Neutrophil (primary cell): ENCODE measurements at regions not wholly inside any gene's neighbourhood (a gene's known extent, or its start where the extent isn't known, plus 50 kb on each side); places are given as distances from the start of the nearest gene placed in this dataset.

ENCODE experiments used
- H3K27ac ChIP-seq: fragments of 200-600 bp; sonication (generic); 2 replicates; pipeline ENCODE4 v1.5.1; 2016; ENCODE audit warnings: mild to moderate bottlenecking, moderate library complexity
- H3K27me3 ChIP-seq: fragments of 200-600 bp; sonication (generic); 2 replicates; pipeline ENCODE4 v1.6.0; 2016; ENCODE audit warnings: mild to moderate bottlenecking
- H3K36me3 ChIP-seq: fragments of 200-600 bp; sonication (generic); 2 replicates; pipeline ENCODE4 v1.5.1; 2017
- H3K4me1 ChIP-seq, 2 experiments: fragments of 200-600 bp in 1 of 2; sonication (generic) in 1 of 2; 1 replicate in 1 of 2; 2 replicates in 1 of 2; pipeline versions ENCODE4 v1.5.1 to v1.6.1; 2013 to 2016; ENCODE audit warnings: low read depth in 1 of 2, low read length in 1 of 2, mild to moderate bottlenecking in 1 of 2, moderate library complexity in 1 of 2; ENCODE audit not compliant: control insufficient read depth in 1 of 2, insufficient read depth in 1 of 2
- H3K4me3 ChIP-seq, 2 experiments: fragments of 200-600 bp in 1 of 2; sonication (generic) in 1 of 2; 1 replicate in 1 of 2; 2 replicates in 1 of 2; pipeline ENCODE4 v1.5.1; 2013 to 2016; ENCODE audit warnings: low read depth in 1 of 2, low read length in 1 of 2, mild to moderate bottlenecking in 1 of 2, moderate library complexity in 1 of 2
- H3K9me3 ChIP-seq: fragments of 200-600 bp; sonication (generic); 2 replicates; pipeline ENCODE4 v1.5.1; 2016
- TF ChIP-seq, protein P1 (sequence below): fragments of 200-600 bp; sonication (generic); IDR thresholded peaks from 2 replicates; pipeline ENCODE4 v1.5.1; 2016; ENCODE audit warnings: antibody characterized with exemption

DNA sequence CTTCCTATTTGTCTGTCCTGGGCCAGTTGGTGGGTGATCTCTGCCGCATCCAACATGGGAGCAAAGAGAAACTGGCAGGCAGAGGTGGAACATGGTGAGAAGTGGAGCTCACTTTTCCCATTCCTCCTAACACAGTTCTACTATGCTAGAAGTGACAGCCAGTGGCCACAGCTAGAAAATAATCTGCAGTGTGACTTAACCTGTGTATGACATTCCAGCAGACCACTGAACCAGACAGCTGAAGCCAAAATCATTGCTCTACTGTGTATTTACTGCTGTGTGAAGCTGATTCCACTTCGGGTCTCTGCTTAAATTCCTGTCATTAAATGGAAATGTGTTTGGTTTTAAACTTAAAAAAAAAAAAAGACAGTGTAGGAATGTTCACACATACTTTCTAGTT lies 523.0 kb downstream of the MTRR start:
- H3K4me1 ChIP-seq, result no peaks in the 10 kb centered on the region
- no peaks in the 10 kb centered on the region for H3K36me3 ChIP-seq
- no peaks in the 10 kb centered on the region for H3K9me3 ChIP-seq
- H3K4me3 ChIP-seq, result no peak overlapping the region
- H3K27me3 ChIP-seq, result no peaks in the 10 kb centered on the region
- TF ChIP-seq, protein P1, sequence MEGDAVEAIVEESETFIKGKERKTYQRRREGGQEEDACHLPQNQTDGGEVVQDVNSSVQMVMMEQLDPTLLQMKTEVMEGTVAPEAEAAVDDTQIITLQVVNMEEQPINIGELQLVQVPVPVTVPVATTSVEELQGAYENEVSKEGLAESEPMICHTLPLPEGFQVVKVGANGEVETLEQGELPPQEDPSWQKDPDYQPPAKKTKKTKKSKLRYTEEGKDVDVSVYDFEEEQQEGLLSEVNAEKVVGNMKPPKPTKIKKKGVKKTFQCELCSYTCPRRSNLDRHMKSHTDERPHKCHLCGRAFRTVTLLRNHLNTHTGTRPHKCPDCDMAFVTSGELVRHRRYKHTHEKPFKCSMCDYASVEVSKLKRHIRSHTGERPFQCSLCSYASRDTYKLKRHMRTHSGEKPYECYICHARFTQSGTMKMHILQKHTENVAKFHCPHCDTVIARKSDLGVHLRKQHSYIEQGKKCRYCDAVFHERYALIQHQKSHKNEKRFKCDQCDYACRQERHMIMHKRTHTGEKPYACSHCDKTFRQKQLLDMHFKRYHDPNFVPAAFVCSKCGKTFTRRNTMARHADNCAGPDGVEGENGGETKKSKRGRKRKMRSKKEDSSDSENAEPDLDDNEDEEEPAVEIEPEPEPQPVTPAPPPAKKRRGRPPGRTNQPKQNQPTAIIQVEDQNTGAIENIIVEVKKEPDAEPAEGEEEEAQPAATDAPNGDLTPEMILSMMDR, result no peak
- H3K27ac ChIP-seq, result no peak overlapping the region

DNA sequence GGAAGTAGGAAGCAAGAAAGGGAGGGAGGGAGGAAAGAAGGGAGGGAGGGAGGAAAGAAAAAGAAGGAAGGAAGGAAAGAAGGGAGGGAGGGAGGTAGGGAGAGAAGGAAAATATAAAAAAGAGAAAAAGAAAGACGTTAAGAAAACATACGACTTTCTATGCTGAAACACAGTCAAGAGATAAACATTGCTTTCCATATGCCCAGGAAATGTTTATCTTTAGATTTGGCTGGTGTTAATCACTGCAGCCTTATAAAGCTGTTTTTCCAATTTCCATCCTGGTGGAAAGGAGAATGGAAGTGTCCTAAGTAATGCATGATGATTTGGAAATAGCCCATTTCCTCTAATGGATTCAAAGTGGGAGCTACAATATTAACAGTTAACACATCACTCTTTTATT lies 524.3 kb downstream of the MTRR start:
- H3K27ac ChIP-seq, result no peak overlapping the region
- no peak overlapping the region for H3K4me3 ChIP-seq
- TF ChIP-seq, protein P1, result no peak

DNA sequence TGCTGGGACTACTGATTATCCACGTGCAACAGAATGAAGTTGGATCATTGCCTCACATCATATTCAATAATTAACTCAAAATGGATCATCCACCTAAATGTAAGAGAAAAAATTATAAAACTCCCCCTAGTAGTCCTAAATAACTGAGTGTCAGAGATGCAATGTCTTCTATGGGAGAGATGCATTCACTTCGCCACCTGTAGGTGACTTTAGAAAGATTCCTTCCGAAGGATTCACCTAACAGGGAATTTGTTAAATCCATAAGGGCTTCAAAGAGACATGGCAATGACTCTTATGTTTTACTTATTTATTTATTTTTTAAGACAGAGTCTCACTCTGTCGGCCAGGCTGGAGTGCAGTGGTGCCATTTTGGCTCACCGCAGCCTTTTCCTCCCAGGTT lies 526.0 kb downstream of the MTRR start:
- TF ChIP-seq, protein P1, result no peak
- no peak overlapping the region for H3K27ac ChIP-seq
- H3K9me3 ChIP-seq, result no peaks in the 10 kb centered on the region
- no peaks in the 10 kb centered on the region for H3K4me1 ChIP-seq
- no peaks in the 10 kb centered on the region for H3K36me3 ChIP-seq
- H3K4me3 ChIP-seq, result no peak overlapping the region
- no peaks in the 10 kb centered on the region for H3K27me3 ChIP-seq

More for the DNA sequence above, 524.3 kb downstream of the MTRR start:
- no peaks in the 10 kb centered on the region for H3K36me3 ChIP-seq
- no peaks in the 10 kb centered on the region for H3K4me1 ChIP-seq
- no peaks in the 10 kb centered on the region for H3K9me3 ChIP-seq
- no peaks in the 10 kb centered on the region for H3K27me3 ChIP-seq

DNA sequence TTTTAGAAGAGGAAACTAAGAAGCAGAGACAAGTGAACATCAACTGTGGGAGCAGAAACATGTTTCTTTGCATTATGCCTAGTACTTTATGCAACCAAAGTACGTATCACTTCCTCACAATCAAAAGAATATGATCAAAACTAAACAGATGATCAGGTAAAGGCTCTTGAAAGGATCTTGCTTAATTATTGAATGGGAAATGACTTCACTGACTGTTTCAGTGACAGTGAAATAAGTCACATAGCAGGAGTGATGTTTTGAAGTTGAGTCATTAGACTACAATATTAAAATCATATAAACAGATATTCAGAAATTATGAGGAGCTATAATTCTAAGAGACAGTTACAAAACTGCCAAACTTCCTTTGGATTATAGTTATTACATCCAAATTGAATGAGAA lies 527.3 kb downstream of the MTRR start:
- H3K27ac ChIP-seq, result no peak overlapping the region
- no peaks in the 10 kb centered on the region for H3K27me3 ChIP-seq
- no peaks in the 10 kb centered on the region for H3K4me1 ChIP-seq
- H3K36me3 ChIP-seq, result no peaks in the 10 kb centered on the region
- no peaks in the 10 kb centered on the region for H3K9me3 ChIP-seq
- TF ChIP-seq, protein P1, result no peak
- no peak overlapping the region for H3K4me3 ChIP-seq

DNA sequence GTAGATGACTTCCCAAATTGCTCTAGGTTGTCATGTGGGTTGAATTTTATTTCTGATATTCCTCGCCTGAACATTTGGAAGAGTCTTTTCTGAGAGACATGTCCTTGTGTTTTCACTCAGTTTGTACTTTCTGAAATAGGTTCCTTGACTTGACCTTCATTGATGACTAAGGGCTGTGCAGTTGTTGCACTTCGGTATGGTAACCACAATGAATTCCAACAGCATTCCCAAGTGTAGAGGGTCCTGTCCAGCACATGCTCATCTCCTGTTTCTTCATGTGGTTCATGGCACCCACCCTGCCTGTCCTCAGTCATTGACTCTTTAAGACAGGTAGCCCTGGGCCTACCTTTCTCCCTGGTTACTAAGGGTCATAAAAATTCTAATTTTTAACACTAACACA lies 527.8 kb downstream of the MTRR start:
- Histone ChIP-seq H3K27me3 (no peaks in the 10 kb centered on the region), H3K27ac (no peak overlapping the region), H3K4me3 (no peak overlapping the region), H3K36me3 (no peaks in the 10 kb centered on the region), H3K9me3 (no peaks in the 10 kb centered on the region), H3K4me1 (no peaks in the 10 kb centered on the region)
- TF ChIP-seq, protein P1, result no peak

DNA sequence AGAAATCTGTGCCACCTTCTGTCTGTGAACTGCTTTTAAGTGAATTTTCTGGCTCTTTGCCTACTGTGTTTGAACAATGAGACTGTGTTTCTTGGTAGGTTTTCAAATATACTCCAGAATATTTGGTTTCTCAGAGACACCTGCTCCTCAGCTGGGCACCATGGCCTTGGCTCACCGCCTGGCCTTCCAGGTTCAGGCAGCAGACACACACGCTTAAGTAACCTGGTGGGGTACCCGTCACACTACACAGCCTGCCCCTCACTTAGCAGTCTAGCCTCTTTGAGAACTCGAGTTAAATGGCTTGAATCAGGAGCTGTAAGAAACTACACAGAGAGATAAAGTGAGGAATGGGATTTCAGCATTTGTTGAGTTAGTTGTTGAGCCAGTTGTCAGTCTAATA lies 530.5 kb downstream of the MTRR start:
- TF ChIP-seq, protein P1, result no peak
- Histone ChIP-seq H3K36me3 (no peaks in the 10 kb centered on the region), H3K9me3 (no peaks in the 10 kb centered on the region), H3K4me1 (no peaks in the 10 kb centered on the region), H3K27ac (no peak overlapping the region), H3K4me3 (no peak overlapping the region), H3K27me3 (no peaks in the 10 kb centered on the region)
